Retinal pigment epithelial cell (primary cell): ENCODE measurements at regions not wholly inside any gene's neighbourhood (a gene's known extent, or its start where the extent isn't known, plus 50 kb on each side); places are given as distances from the start of the nearest gene placed in this dataset.

Experiments
- DNase-seq: peaks from one replicate; pipeline ENCODE4 v3.0.0-alpha.2; 2010; ENCODE audit warnings: low read depth
- H3K4me3 ChIP-seq: 2 replicates; pipeline ENCODE4 v1.5.1; 2011; ENCODE audit warnings: mild to moderate bottlenecking, low read length, control low read depth, moderate library complexity
- CTCF ChIP-seq: conservative IDR thresholded peaks from 2 replicates; pipeline ENCODE4 v1.5.1; 2011; ENCODE audit warnings: low read depth, low read length, control low read depth, inconsistent platforms

GRCh38 chr10:4473977-4474376, 352.0 kb upstream of the AKR1E2 start:
- no peak for DNase-seq
- H3K4me3 ChIP-seq, result no peak overlapping the region
- no peak for TF ChIP-seq CTCF

- no peak overlapping the region for H3K4me3 ChIP-seq
- no peak for DNase-seq
- no peak for TF ChIP-seq CTCF
Measured at GRCh38 chr10:4472190-4472904, 353.7 kb upstream of the AKR1E2 start.

- TF ChIP-seq CTCF, result no peak
- DNase-seq, result no peak
- no peak overlapping the region for H3K4me3 ChIP-seq
Measured at GRCh38 chr10:4470231-4470835, 355.7 kb upstream of the AKR1E2 start.

- H3K4me3 ChIP-seq, result no peak overlapping the region
- no peak for TF ChIP-seq CTCF
- no peak for DNase-seq
Measured at GRCh38 chr10:4467481-4467880, 358.5 kb upstream of the AKR1E2 start.

GRCh38 chr10:4460267-4460666, 365.7 kb upstream of the AKR1E2 start:
- DNase-seq, result no peak
- no peak for TF ChIP-seq CTCF
- H3K4me3 ChIP-seq, result no peak overlapping the region

GRCh38 chr10:4459531-4459930, 366.5 kb upstream of the AKR1E2 start:
- no peak overlapping the region for H3K4me3 ChIP-seq
- no peak for TF ChIP-seq CTCF
- no peak for DNase-seq

GRCh38 chr10:4457597-4457996, 368.4 kb upstream of the AKR1E2 start:
- no peak overlapping the region for H3K4me3 ChIP-seq
- no peak for TF ChIP-seq CTCF
- no peak for DNase-seq
